IPS DF 6.9 (cell line): ENCODE measurements at regions not wholly inside any gene's neighbourhood (a gene's known extent, or its start where the extent isn't known, plus 50 kb on each side); places are given as distances from the start of the nearest gene placed in this dataset.

ENCODE experiments used
- DNase-seq: peaks from one replicate; pipeline ENCODE4 v3.0.0-alpha.2; 2013; ENCODE audit warnings: low read depth, low spot score
- H3K27ac ChIP-seq: one replicate; pipeline ENCODE4 v1.5.1; 2013; ENCODE audit warnings: low read length, control low read depth
- H3K27me3 ChIP-seq: 2 replicates; pipeline ENCODE4 v1.6.1; 2013; ENCODE audit warnings: mild to moderate bottlenecking, low read length; ENCODE audit not compliant: control insufficient read depth, insufficient read depth
- H3K36me3 ChIP-seq: 2 replicates; pipeline ENCODE4 v1.6.1; 2013; ENCODE audit warnings: low read length; ENCODE audit not compliant: control insufficient read depth, insufficient read depth
- H3K4me1 ChIP-seq: 2 replicates; pipeline ENCODE4 v1.6.1; 2013; ENCODE audit warnings: low read length; ENCODE audit not compliant: control insufficient read depth, insufficient read depth
- H3K4me3 ChIP-seq: 2 replicates; pipeline ENCODE4 v1.5.1; 2013; ENCODE audit warnings: mild to moderate bottlenecking, low read length
- H3K9me3 ChIP-seq: 2 replicates; pipeline ENCODE4 v1.6.1; 2013; ENCODE audit warnings: low read length, inconsistent platforms; ENCODE audit not compliant: control insufficient read depth, insufficient read depth
- WGBS: extraction: QIAGEN DNeasy Blood & Tissue Kit; methylation state at CpG from one replicate; pipeline ENCODE4 v1.1.7; 2013; ENCODE audit warnings: mixed read lengths, missing lambda C conversion rate; ENCODE audit not compliant: insufficient read length, insufficient coverage; 5-methylcytosine and 5-hydroxymethylcytosine counted together

GRCh38 chr16:48971571-48972077 is 310.0 kb downstream of the CBLN1 start:
- no peaks in the 10 kb centered on the region for H3K4me1 ChIP-seq
- H3K27me3 ChIP-seq: no peaks in the 10 kb centered on the region
- H3K36me3 ChIP-seq: no peaks in the 10 kb centered on the region
- no peaks in the 10 kb centered on the region for H3K9me3 ChIP-seq
- no CpG with 5 or more reads among the region's 4 CpGs for WGBS
- no peak overlapping the region for H3K27ac ChIP-seq
- no peak for DNase-seq
- no peak overlapping the region for H3K4me3 ChIP-seq

- Histone ChIP-seq H3K9me3 (no peaks in the 10 kb centered on the region), H3K27me3 (no peaks in the 10 kb centered on the region), H3K4me1 (no peaks in the 10 kb centered on the region), H3K27ac (no peak overlapping the region), H3K4me3 (no peak overlapping the region), H3K36me3 (no peaks in the 10 kb centered on the region)
- no CpG with 5 or more reads among the region's 7 CpGs for WGBS
- DNase-seq: no peak
These were observed 311.4 kb downstream of the CBLN1 start for GRCh38 chr16:48970216-48970615.

- Histone ChIP-seq H3K9me3 (no peaks in the 10 kb centered on the region), H3K36me3 (no peaks in the 10 kb centered on the region), H3K4me1 (no peaks in the 10 kb centered on the region), H3K27me3 (no peaks in the 10 kb centered on the region), H3K27ac (no peak overlapping the region), H3K4me3 (no peak overlapping the region)
- no peak for DNase-seq
- no CpG with 5 or more reads among the region's 4 CpGs for whole genome bisulfite sequencing
These were observed 312.0 kb downstream of the CBLN1 start for GRCh38 chr16:48969611-48970010.

- H3K36me3 ChIP-seq: no peaks in the 10 kb centered on the region
- no peak overlapping the region for H3K4me3 ChIP-seq
- H3K9me3 ChIP-seq: no peaks in the 10 kb centered on the region
- H3K27ac ChIP-seq: no peak overlapping the region
- DNase-seq: no peak
- H3K4me1 ChIP-seq: no peaks in the 10 kb centered on the region
- WGBS: no CpG with 5 or more reads among the region's 3 CpGs
- no peaks in the 10 kb centered on the region for H3K27me3 ChIP-seq
These were observed 316.3 kb downstream of the CBLN1 start for GRCh38 chr16:48965386-48965785.

- no CpG with 5 or more reads among the region's 1 CpG for WGBS
- H3K36me3 ChIP-seq: no peaks in the 10 kb centered on the region
- no peak overlapping the region for H3K27ac ChIP-seq
- no peaks in the 10 kb centered on the region for H3K4me1 ChIP-seq
- H3K4me3 ChIP-seq: no peak overlapping the region
- no peaks in the 10 kb centered on the region for H3K9me3 ChIP-seq
- H3K27me3 ChIP-seq: no peaks in the 10 kb centered on the region
- no peak for DNase-seq
These were observed 317.6 kb downstream of the CBLN1 start for GRCh38 chr16:48963901-48964615.

- WGBS: no CpG with 5 or more reads among the region's 3 CpGs
- Histone ChIP-seq H3K36me3 (no peaks in the 10 kb centered on the region), H3K27ac (no peak overlapping the region), H3K27me3 (no peaks in the 10 kb centered on the region), H3K4me1 (no peaks in the 10 kb centered on the region), H3K4me3 (no peak overlapping the region), H3K9me3 (no peaks in the 10 kb centered on the region)
- DNase-seq: no peak
These were observed 318.3 kb downstream of the CBLN1 start for GRCh38 chr16:48963306-48963705.

GRCh38 chr16:48961546-48961945 is 320.1 kb downstream of the CBLN1 start:
- H3K9me3 ChIP-seq: no peaks in the 10 kb centered on the region
- no peak for DNase-seq
- WGBS: no CpG with 5 or more reads among the region's 4 CpGs

GRCh38 chr16:48960830-48961229 is 320.8 kb downstream of the CBLN1 start:
- Histone ChIP-seq H3K27ac (no peak overlapping the region), H3K4me1 (no peaks in the 10 kb centered on the region), H3K27me3 (no peaks in the 10 kb centered on the region), H3K36me3 (no peaks in the 10 kb centered on the region), H3K9me3 (no peaks in the 10 kb centered on the region), H3K4me3 (no peak overlapping the region)
- WGBS: no CpG with 5 or more reads among the region's 5 CpGs
- DNase-seq: no peak

More at GRCh38 chr16:48961546-48961945, 320.1 kb downstream of the CBLN1 start:
- H3K4me1 ChIP-seq: no peaks in the 10 kb centered on the region
- no peaks in the 10 kb centered on the region for H3K36me3 ChIP-seq
- H3K27me3 ChIP-seq: no peaks in the 10 kb centered on the region
- no peak overlapping the region for H3K27ac ChIP-seq
- no peak overlapping the region for H3K4me3 ChIP-seq

- H3K27me3 ChIP-seq: no peaks in the 10 kb centered on the region
- H3K9me3 ChIP-seq: no peaks in the 10 kb centered on the region
- H3K4me1 ChIP-seq: no peaks in the 10 kb centered on the region
- no peak overlapping the region for H3K27ac ChIP-seq
- no peaks in the 10 kb centered on the region for H3K36me3 ChIP-seq
- no peak for DNase-seq
- no peak overlapping the region for H3K4me3 ChIP-seq
These were observed 321.9 kb downstream of the CBLN1 start for GRCh38 chr16:48959747-48960146.

- no CpG with 5 or more reads among the region's 3 CpGs for WGBS
- no peaks in the 10 kb centered on the region for H3K36me3 ChIP-seq
- H3K4me1 ChIP-seq: no peaks in the 10 kb centered on the region
- no peak overlapping the region for H3K4me3 ChIP-seq
- H3K9me3 ChIP-seq: no peaks in the 10 kb centered on the region
- DNase-seq: no peak
- no peaks in the 10 kb centered on the region for H3K27me3 ChIP-seq
- H3K27ac ChIP-seq: no peak overlapping the region
These were observed 322.4 kb downstream of the CBLN1 start for GRCh38 chr16:48959204-48959603.

GRCh38 chr16:48958681-48959080 is 323.0 kb downstream of the CBLN1 start:
- WGBS: no CpG with 5 or more reads among the region's 5 CpGs
- DNase-seq: no peak
- Histone ChIP-seq H3K4me1 (no peaks in the 10 kb centered on the region), H3K36me3 (no peaks in the 10 kb centered on the region), H3K27ac (no peak overlapping the region), H3K9me3 (no peaks in the 10 kb centered on the region), H3K4me3 (no peak overlapping the region), H3K27me3 (no peaks in the 10 kb centered on the region)
